Panc1 (cell line): ENCODE measurements at regions not wholly inside any gene's neighbourhood (a gene's known extent, or its start where the extent isn't known, plus 50 kb on each side); places are given as distances from the start of the nearest gene placed in this dataset.

Source experiments
- CTCF ChIP-seq: fragments of 450-650 bp; IDR thresholded peaks from 2 replicates; pipeline ENCODE4 v1.5.1; 2017; ENCODE audit warnings: mild to moderate bottlenecking
- SIN3A ChIP-seq: IDR thresholded peaks from 2 replicates; pipeline ENCODE4 v1.6.1; 2012; ENCODE audit warnings: low read depth, mild to moderate bottlenecking, low read length, moderate library complexity, borderline replicate concordance; ENCODE audit not compliant: insufficient read depth

GRCh38 chr6:139753198-139753861 is 378.9 kb upstream of the CITED2 start:
- no peak for TF ChIP-seq CTCF
- no peak for TF ChIP-seq SIN3A
